GDM1 (cell line): ENCODE measurements at regions not wholly inside any gene's neighbourhood (a gene's known extent, or its start where the extent isn't known, plus 50 kb on each side); places are given as distances from the start of the nearest gene placed in this dataset.
A peak's percentile ranks its signal among the peaks of the same experiment; 100 is the strongest.
"Not testable (repeated sequence)": the region's sequence is repeated elsewhere in the genome, so short reads cannot be mapped to it uniquely, and the experiment has no call there.

Source experiments
- DNase-seq: peaks from one replicate; lab custom pipeline; 2025; lab: John Stamatoyannopoulos, UW

DNA sequence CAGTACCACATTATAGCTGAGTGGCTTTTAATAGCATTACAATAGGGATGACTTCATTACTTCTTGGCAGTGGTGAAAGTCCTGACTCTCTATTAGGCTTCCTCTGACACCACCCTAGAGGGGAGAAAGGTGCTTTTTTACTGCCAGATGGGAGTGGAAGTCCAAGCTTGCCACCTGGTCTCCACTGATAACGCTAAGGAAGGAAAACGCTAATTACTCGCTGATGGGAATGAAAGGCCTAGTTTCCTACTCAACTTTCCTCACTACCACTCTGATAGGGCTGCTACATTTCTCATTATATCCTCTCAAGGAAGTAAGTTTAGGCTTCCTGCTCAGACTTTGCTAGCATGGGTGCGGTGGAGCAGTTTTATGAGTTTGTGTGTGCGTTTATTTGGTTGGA lies 62.3 kb upstream of the PAGE3 start:
- DNase-seq: no peak

DNA sequence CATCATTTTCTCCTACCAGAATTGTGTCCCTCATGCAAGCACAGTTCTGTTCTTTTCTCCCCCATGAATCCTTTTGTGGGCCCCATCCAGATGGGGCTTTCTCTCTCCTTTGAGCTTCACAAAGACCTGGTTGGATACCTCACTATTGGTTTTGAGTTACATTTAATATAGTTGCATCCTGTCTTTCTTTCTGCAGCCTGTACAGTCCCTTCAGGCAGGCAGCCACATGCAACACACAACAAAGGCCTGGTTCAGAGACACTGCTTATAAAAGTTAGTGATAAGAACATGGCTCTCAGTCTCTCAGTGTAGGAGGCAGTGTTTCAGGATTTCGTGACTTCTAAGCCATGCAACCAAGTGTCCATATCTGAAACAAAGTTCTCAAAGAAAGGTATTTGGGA lies 70.6 kb upstream of the PAGE3 start:
- DNase-seq: no peak

DNA sequence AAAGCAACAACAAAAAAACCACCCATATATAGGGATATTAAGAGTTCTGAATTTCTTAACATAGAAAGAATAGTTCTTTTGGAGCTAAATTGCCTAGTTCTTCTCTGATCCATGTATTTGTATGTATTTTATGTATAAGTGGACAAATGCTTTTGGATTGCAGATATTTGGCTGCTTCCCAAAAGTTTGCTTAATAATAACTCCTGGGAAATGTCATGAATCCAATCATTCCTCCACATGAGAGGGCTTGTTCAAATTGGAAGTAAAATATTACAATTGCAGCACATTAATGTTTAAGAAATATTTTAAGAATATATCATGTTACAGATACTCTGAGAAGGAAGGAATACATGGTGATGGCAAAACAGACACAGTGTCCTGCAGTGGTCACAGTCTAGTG lies 71.5 kb upstream of the PAGE3 start:
- no peak for DNase-seq

DNA sequence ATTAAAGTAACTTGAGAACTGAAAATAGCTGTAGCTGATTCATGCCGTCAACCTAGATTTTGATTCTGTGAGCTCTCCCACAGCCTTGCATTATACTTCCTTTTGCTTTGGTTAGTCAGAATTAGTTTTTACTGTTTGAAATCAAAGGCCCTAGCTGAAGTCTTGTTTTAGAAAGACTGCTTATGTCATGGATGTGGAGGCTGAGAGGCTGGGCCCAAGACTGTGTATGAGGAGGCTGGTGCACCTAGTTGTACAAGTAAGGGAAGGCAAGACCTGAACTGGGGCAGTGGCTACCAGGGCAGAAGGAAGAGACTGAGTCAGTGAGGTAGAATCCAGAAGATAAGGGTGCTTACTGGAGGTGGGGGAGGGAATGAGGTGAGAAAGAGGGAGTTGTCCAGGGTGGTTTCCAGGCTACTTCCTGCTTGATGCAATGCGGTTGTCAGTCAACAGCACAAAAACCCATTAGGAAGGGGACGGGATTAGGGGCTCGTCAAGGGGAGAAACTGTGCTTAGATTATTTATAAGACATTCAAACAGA lies 76.2 kb upstream of the PAGE3 start:
- DNase-seq: no peak

DNA sequence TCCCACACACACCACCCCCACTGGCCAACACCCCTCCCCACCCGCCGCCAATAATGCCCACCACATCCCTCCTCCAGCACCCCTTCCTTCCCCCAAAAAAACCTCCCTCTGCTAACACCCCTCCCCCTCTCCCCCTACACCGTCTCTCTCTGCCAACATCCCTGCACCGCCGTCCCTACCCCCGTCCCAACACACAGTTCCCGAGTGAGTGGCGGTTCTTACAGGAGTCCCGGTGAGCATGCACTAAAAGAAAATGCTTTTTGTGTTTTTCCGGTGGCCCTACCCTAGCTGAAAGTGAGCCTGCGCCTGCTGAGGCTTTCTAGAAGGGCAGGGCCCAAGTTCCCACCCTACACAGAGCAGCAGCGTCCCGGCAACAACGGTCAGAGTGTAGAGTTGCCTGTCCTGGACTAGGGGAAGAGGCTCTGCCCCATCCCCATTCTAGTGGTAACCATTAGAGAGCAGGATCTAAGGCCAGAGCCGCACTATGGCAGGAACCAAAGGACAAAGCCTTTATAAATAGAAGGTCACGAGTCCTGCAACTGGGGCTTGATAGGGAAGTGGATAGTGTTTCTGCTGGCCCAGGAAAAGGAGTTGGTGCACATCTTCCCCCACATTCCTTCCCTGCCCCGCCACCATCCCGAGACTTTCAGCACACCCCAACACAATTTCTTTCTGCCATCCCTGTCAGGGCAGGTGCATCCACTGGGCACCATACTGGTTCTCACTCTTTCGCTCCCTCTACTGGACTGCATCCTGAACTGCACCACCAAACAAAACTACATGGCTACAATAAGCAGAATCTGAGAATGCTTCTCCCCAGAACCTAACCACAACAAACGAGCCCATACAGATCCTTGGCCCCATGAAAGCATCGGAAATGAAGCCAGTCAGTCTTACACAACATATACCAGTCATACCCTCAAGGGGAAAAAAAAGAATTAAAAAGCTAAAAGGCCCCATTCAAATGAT lies 78.1 kb upstream of the PAGE3 start:
- DNase-seq: peak; percentile 3

DNA sequence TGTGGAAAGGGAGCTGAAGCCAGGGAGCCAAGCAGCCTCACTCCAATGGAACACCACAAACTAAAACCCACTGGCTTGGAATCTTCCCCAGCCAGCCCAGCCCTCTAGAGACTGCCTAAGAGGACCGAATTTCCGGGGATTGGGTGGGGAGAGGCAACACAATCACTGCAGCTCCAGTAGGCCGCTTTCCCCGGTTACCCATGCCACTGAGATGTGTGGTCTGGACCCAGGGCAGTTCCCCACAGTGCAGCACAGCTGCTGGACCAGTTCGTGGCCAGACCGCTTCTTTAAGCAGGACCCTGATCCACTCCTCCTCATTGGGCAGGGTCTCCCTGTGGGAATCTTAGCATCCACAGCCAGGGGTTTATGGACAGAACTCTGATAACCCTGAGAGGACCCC lies 91.9 kb upstream of the PAGE3 start:
- no peak for DNase-seq

DNA sequence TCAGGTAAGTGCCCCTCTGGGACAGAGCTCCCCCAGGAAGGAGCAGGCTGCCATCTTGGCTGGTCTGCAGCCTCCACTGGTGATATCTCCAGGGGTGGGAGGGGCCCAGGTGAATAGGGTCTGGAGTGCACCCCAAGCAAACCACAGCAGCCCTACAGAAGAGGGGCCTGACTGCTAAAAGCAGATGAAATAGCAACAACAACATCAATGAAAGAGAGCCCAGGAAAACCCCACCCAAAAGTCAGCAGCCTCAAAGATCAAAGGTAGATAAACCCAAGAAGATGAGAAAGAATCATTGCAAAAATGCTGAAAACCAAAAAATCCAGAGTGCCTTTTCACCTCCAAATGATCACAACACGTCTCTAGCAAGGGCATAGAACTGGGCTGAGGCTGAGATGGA lies 92.5 kb upstream of the PAGE3 start:
- DNase-seq: no peak

DNA sequence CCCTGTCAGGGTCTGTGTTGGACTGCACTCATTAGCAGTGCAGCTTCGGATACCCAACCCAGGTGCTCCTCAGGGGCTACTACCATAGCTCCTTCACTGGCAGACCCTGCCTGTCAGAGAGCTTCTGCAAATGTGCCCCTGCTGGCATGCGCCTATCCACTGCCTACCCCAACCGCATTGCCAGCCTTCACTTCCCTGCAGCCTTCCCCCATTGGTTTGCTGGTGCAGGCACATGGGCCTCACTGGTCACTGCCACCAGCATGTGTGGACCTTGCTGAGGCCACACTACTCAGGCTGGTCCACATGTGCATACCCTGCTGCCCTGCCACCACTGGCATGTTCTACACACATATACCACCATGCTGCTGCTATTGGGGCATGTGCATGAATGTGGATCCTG lies 72.5 kb upstream of the MAGEH1 start:
- DNase-seq: no peak

DNA sequence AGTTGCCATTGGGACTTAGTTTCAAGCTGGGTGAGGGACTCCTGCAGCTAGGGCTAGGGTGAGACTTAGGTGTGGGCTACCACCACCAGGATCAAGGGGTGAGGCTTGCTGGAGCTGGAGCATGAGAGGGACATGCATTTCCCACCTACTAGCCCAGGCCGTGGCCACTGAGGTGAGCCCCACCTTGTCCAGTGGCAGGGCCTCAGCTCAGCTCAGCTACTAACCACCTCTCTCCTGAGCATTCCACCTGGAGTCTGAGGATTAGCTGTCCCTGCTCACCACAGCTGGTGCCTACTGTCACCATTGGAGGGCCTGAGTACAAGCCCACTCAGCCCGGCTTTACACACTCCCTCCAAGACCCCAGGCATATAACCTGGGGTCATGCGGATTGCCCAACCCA lies 62.6 kb upstream of the MAGEH1 start:
- DNase-seq: no peak

DNA sequence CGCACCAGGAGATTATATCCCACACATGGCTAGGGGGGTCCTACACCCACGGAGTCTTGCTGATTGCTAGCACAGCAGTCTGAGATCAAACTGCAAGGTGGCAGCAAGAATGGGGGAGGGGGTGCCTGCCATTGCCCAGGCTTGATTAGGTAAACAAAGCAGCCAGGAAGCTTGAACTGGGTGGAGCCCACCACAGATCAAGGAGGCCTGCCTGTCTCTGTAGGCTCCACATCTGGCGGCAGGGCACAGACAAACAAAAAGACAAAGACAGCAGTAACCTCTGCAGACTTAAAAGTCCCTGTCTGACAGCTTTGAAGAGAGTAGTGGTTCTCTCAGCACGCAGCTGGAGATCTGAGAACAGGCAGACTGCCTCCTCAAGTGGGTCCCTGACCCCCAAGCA lies 55.1 kb upstream of the MAGEH1 start:
- DNase-seq: not testable (repeated sequence)
